Heart right ventricle (tissue), 16 donors: ENCODE measurements at regions not wholly inside any gene's neighbourhood (a gene's known extent, or its start where the extent isn't known, plus 50 kb on each side); places are given as distances from the start of the nearest gene placed in this dataset.

Experiments
- ATAC-seq, 8 donors: fragments of 200-7000 bp; cut with Tn5 transposase; one replicate each; pipeline ENCODE4 v1.9.1; 2020; ENCODE audit warnings: mild to moderate bottlenecking in 8 of 8, moderate library complexity in 8 of 8, moderate number of reproducible peaks in 1 of 8
- DNase-seq, 2 donors: peaks; one replicate each; pipeline ENCODE4 v3.0.0-alpha.2; 2020
- H3K27ac ChIP-seq, 10 donors: fragments of 200-600 bp; sonication (generic) in 2 of 10; one replicate each; pipeline versions ENCODE4 v1.5.0 to v1.8.0; 2020 to 2022; ENCODE audit warnings: mild to moderate bottlenecking in 3 of 10
- H3K27me3 ChIP-seq, 7 donors: fragments of 200-600 bp; one replicate each; pipeline ENCODE4 v1.8.0; 2021 to 2022; ENCODE audit warnings: mild to moderate bottlenecking in 2 of 7
- H3K36me3 ChIP-seq, 9 donors: fragments of 200-600 bp; sonication (generic) in 1 of 9; one replicate each; pipeline versions ENCODE4 v1.5.0 to v1.8.0; 2020 to 2022; ENCODE audit warnings: mild to moderate bottlenecking in 2 of 9
- H3K4me1 ChIP-seq, 9 donors: fragments of 200-600 bp; sonication (generic) in 1 of 9; one replicate each; pipeline versions ENCODE4 v1.5.0 to v1.8.0; 2020 to 2022; ENCODE audit warnings: mild to moderate bottlenecking in 4 of 9
- H3K4me3 ChIP-seq, 10 donors: fragments of 200-600 bp; sonication (generic) in 2 of 10; one replicate each; pipeline versions ENCODE4 v1.5.0 to v1.8.0; 2020 to 2022; ENCODE audit warnings: mild to moderate bottlenecking in 7 of 10, moderate library complexity in 2 of 10
- H3K9me3 ChIP-seq, 11 donors: fragments of 200-600 bp in 10 of 11; sonication (generic) in 2 of 11; one replicate each; pipeline versions ENCODE4 v1.5.0 to v1.8.0; 2013 to 2022; ENCODE audit warnings: mild to moderate bottlenecking in 2 of 11, control low read depth in 1 of 11, moderate library complexity in 1 of 11
- CTCF ChIP-seq, 9 donors: fragments of 200-600 bp; sonication (generic) in 2 of 9; IDR thresholded peaks; one replicate each; pipeline versions ENCODE4 v1.5.0 to v1.8.0; 2021 to 2022; ENCODE audit warnings: antibody characterized with exemption in 9 of 9, mild to moderate bottlenecking in 5 of 9, moderate library complexity in 1 of 9
- WGBS, 2 donors: extraction: QIAGEN DNeasy Blood & Tissue Kit; methylation state at CpG; one replicate each; pipeline ENCODE4 v1.1.7; 2013; ENCODE audit warnings: inconsistent platforms in 1 of 2; 5-methylcytosine and 5-hydroxymethylcytosine counted together
- intact Hi-C, 10 donors: fragments of 100-400 bp; cut with DNase I; formaldehyde crosslinking; loops; one replicate each; pipeline versions ENCODE4 v1.11.1 to v1.14.2; 2022
- donor health status: Arrhythmogenic right ventricular cardiomyopathy.
- donor health status: ischemic (EF 13 %, LVEDD 7.1; RV severe dilation, severe dysfunction).
- donor health status: healthy with polysubstance abuse.
- donor health status: DM: no; HTN: yes; CAD: no.
- donor health status: DM: no; HTN: no; CAD: no.
- donor health status: ischemic (EF 25% LVEDD 6.9; RV normal size, moderate dysfunction).
- donor health status: ischemic (EF 25% LVEDD 5.7; RV mildly dilated, moderate dysfunction).
- donor health status: healthy.
- donor health status: DM: yes; HTN: yes; CAD: no.
- donor health status: Ischemic cardiomyopathy.
- donor health status: ischemic (EF 35%, LVEDD 5.7; RV mildly dilated, moderate dysfunction).
- donor health status: nonischemic (EF 11% LVEDD 7.7; RV severe dilation, severe dysfunction).
- donor health status: DM: yes; HTN: yes; CAD: no.
- donor health status: PGD.
- donor health status: ischemic (EF 29% LVEDD 5.4; RV normal size, mild dysfunction).
- donor health status: nonischemic (EF 23%, LVEDD 6.1; RV moderate dilation, normal function).

- ATAC-seq (no peak), DNase-seq (no peak)
- Histone ChIP-seq H3K27me3 (no peaks in the 10 kb centered on the region), H3K27ac (no peak overlapping the region), H3K4me1 (no peaks in the 10 kb centered on the region), H3K9me3 (no peaks in the 10 kb centered on the region), H3K4me3 (no peak overlapping the region), H3K36me3 (no peaks in the 10 kb centered on the region)
- 92 to 95% methylated on average over 2 of the region's 2 CpGs for WGBS, 2 donors
- intact Hi-C loops: no loop called here
- TF ChIP-seq CTCF (IDR thresholded peaks at IDR 0.05): no peak
Measured at GRCh38 chrX:22396408-22396807, 123.7 kb downstream of the CBLL2 start.

GRCh38 chrX:22397566-22397965 is 124.9 kb downstream of the CBLL2 start:
- H3K36me3 ChIP-seq: no peaks in the 10 kb centered on the region
- no peak overlapping the region for H3K4me3 ChIP-seq
- H3K27me3 ChIP-seq: no peaks in the 10 kb centered on the region
- H3K27ac ChIP-seq: no peak overlapping the region
- intact Hi-C loops: no loop called here
- 86 to 87% methylated on average over 1 of the region's 1 CpG for WGBS, 2 donors
- no peaks in the 10 kb centered on the region for H3K4me1 ChIP-seq
- no peak for ATAC-seq
- DNase-seq: no peak
- no peaks in the 10 kb centered on the region for H3K9me3 ChIP-seq
- no peak for TF ChIP-seq CTCF (IDR thresholded peaks at IDR 0.05)

- 74 to 86% methylated on average over 4 of the region's 4 CpGs for WGBS, 2 donors
Measured at GRCh38 chrX:22399437-22400192, 126.9 kb downstream of the CBLL2 start.

GRCh38 chrX:22404297-22404696 is 131.6 kb downstream of the CBLL2 start:
- intact Hi-C loops: no loop called here
- H3K27me3 ChIP-seq: peaks cover 0 to 7% (median 0%) of the 10 kb centered on the region in 7 donors
- ATAC-seq (no peak), DNase-seq (no peak)
- H3K4me3 ChIP-seq: no peak overlapping the region
- 89 to 93% methylated on average over 3 of the region's 3 CpGs for WGBS, 2 donors
- H3K27ac ChIP-seq: no peak overlapping the region
- no peaks in the 10 kb centered on the region for H3K9me3 ChIP-seq
- no peaks in the 10 kb centered on the region for H3K36me3 ChIP-seq
- no peaks in the 10 kb centered on the region for H3K4me1 ChIP-seq
- no peak for TF ChIP-seq CTCF (IDR thresholded peaks at IDR 0.05)

More at GRCh38 chrX:22399437-22400192, 126.9 kb downstream of the CBLL2 start:
- DNase-seq: no peak
- Histone ChIP-seq H3K27me3 (no peaks in the 10 kb centered on the region), H3K36me3 (no peaks in the 10 kb centered on the region), H3K9me3 (no peaks in the 10 kb centered on the region), H3K4me3 (no peak overlapping the region), H3K27ac (no peak overlapping the region), H3K4me1 (no peaks in the 10 kb centered on the region)
- TF ChIP-seq CTCF (IDR thresholded peaks at IDR 0.05): no peak
- ATAC-seq: no peak
- intact Hi-C loops: no loop called here
